ENCODE measurements at regions not wholly inside any gene's neighbourhood (a gene's known extent, or its start where the extent isn't known, plus 50 kb on each side); places are given as distances from the start of the nearest gene placed in this dataset.
A peak's percentile ranks its signal among the peaks of the same experiment; 100 is the strongest.

DNA sequence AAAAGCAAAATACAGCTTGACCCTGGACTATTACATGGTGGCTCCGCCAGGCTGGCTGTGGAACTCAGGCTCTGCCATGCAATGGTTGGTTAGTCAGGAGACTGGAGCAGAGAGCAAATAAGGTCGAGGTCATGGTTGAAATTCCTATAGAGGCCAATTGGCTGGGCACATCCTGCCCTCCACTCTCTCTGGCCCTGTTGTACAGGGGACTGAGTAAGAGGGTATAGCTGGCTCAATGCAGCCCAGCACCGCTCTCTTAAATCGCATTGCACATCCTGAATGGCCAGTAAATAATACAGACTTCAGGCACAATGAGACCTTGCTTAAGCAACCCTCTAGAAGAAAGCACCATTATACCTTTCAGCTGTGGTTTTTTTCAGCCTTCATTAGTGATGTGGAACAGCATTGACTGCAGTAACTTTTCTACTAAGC is 59.3 kb upstream of the PPP2R5A start:
- DNase-seq (ENCODE audit: low read depth): no peak

DNA sequence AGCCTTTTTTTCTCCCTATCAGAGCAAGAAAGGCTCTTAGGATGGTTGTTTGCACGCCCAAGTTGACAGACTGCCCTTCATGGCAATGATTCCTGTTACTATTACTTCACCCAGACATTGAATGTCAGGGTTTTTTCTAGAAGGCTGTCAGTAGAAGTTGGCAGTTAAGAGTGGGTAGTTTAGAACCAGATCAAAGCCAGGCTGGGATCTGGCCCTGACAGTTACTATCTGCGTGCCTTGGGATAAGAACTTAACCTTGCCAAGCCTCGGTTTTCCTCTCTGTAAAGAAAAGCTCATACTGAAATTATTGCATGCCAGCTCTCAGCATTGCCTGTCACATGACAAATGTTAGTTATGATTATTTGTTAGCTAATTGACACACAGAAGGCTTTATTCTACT is 58.7 kb upstream of the PPP2R5A start:
- no peak for DNase-seq (ENCODE audit: low read depth)

DNA sequence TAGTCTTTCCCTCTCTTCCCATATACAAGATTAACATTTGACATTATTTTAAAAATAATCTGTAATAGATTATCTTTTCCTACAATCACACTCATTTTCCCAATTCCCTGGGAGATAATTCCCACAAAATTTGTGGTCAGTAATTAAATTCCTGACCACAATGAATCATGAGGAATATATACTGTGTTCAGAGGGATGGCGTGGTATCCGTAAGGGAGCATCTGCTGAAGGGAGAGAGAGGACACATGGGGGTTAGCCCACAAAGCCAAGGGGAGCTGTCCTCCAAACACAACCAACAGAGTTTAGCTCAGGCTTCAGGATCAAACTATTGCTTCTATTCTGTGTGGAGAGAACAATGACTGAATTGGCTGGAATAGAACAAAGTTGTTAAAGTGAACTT is 57.1 kb upstream of the PPP2R5A start:
- no peak for DNase-seq (ENCODE audit: low read depth)

DNA sequence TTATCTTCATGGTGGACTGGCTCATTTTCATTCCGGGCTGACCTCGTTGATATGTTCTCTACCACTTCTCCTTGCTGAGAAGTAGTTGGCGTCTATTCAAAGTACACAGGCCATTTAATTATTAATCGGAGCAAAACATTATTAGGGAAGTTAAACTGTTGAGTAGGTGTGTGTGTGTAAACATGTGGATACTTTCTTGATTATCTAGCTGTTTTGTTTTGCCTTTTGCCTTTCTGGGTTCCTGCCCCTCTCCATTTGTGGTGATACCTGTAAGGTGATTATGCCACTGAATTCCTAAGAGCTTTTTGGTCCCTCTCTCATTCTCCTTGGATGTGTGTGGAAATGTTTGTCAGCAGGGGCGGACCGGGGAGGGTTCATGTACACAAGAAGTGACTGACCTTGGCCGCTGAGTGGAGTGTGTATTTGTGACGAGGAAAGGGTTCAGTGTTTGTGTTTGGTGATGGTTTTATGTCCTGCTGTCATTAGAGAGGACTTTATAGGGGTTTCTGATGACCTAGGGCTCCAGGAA is 56.6 kb upstream of the PPP2R5A start:
- DNase-seq (ENCODE audit: low read depth): no peak

DNA sequence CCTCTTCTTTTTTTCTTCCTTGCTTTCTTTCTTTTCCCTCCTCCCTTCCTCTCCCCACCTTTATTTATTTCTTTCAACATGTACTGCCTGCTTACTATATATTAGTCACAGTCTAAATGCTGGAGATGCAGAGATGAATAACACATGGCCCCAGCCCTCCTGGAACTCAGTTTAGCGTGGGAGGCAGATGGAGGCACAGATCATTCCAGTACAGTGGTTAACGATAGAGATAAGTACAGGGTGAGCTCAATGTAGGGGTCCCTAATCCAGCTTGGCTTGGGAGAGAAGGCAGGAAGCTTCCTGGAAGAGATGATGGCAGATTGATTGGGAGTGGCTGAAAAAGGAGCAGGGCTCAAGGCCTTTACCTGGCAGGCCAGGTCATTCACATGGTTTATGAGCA is 55.6 kb upstream of the PPP2R5A start:
- DNase-seq (ENCODE audit: low read depth): peak; percentile 81

DNA sequence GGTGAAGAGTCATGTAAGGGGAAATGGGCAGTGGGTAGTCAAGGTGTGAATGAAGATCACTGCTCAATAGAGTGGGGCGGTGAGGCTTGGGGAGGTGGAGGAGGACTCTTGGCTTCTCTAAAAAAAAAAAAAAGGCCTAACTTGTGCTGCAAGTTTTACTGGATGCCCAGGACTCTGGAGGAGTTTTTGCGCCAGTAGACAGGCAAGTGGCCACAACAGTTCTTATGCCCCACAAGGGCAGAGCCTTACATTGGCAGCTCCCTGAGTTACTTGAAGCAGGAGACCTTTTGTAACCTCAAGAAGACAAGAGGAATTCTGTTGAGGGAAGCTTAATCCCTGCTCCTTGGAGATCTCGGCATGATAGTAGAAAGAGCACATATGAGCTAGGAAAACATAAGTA is 54.9 kb upstream of the PPP2R5A start:
- DNase-seq (ENCODE audit: low read depth): no peak

DNA sequence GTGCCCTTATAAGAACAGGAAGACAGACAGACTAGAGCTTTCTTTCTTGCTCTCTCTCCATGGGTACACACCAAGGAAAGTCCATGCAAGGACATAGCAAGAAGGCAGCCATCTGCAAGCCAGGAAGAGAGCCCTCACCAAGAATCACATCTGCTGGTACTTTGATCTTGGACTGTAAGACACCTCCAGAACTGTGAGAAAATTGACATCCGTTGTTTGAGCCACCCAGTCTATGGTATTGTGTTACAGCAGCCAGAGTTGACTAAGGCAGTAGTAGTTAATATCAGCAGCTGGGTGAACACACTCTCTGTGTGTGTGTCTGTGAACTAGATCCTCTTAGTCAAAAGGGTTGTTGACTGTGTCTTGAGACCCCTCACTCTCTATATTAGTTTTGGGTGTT is 53.8 kb upstream of the PPP2R5A start:
- no peak for DNase-seq (ENCODE audit: low read depth)

DNA sequence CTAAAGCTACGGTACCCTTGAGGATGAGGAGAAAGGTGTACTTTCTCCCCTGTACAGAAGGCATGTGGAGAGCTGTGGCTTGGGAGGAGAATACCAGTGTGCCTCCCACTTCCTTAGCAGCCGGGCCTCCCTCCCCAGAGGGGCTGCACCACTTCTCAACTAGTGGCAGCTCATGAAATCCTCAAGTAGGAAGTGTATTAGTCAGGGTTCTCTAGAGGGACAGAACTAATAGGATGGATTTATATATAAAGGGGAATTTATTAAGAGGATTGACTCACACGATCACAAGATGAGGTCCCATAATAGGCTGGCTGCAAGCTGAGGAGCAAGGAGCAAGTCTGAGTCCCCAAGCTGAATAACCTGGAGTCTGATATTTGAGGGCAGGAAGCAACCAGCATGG is 53.1 kb upstream of the PPP2R5A start:
- DNase-seq (ENCODE audit: low read depth): no peak

DNA sequence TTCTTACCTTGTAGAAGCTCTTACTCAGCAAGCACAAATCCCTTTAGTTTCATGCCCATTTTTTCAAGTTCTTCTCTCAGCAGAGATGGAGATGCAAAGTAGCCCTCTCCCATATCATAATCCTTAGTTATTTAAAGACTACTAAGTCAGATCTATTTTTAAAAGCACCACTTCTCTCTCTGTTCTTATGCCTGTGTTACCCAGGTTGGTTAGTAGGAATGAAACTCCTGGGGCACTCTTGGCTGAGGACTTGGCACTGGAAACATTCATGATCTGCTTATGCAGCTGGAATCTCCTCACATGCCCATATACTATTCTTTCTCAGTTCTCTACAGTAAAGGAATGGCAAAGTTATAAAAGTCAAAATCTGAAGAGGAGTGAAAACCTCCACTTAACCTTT is 51.9 kb upstream of the PPP2R5A start:
- no peak for DNase-seq (ENCODE audit: low read depth)

DNA sequence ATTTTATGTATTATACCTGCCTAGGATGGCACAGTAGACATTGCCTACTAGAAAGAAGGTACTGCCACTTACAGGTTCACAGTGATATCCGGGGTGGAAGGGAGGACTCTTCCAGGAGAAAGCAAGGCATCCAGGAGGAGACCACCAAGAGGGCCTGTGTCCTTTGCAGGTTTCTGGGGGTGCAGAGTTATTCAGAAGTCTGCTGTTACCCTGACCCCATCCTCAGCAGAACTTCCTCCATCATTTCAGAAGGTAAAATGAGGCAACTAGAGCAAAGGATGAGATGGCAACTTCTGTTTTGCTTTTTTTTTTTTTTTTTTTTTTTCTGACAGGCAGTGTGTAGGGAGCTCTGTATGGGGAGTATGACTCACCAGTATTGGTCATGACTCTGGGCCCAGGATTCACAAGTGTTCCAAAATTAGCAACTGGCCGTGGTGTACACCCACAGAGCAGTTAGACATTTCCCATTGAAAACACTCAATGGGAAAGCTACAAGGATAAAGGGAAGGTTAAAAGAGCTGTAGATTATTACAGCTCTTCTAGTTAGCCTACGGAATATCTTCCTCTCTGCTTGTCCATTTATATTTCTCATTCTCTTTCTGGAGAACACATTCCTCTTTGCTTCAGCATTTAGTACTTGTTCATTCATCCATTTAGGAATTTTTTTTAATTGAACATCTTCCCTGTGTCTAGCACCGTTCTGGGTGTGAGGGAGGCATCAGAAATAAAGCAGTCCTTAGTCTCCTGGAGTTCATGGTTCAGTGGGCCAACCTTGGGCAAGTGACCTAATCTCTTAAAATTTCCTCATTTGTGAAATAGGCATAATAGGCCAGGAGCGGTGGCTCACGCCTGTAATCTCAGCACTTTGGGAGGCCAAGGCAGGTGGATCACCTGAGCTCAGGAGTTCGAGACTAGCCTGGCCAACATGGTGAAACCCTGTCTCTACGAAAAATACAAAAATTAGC is 50.5 kb upstream of the PPP2R5A start:
- peak; percentile 94 for DNase-seq (ENCODE audit: low read depth)

Measured in iris pigment epithelial cell (primary cell).